ENCODE measurements at regions not wholly inside any gene's neighbourhood (a gene's known extent, or its start where the extent isn't known, plus 50 kb on each side); places are given as distances from the start of the nearest gene placed in this dataset.

DNA sequence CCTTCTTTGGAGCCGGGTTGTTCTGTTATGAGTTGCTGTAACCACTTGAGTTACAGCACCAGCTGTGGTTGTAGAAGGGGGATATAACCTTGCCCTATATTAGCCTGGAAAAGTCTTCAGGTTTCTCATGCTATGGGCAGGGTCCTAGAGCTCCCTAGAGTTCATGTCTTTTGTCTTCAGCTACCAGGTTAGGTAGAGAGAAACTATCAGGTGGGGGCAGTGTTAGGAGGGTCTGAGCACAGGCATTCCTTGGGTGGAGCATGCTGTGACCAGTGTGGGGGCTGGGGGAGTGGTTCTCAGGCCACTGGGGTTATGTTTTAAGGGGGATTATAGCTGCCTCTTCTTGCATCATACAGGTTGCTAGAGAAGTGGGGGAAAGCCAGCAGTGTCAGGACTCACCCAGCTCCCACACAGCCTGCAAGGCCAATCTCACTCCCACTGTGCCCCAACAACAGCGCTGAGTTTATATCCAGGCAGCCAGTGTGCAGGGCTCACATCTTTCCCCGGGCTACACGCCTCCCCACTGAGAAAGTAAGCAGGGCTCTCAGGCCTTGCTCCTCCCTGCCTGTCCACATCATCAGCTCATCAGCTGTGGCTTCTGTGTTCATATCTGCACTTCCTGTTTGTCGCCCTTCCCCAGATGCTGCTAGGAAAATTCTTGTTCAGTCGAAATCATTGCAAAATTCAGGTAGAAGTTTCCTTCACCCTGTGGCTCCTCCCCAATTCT lies 133.8 kb upstream of the NRXN1 start:
- no peak overlapping the region for H3K27ac ChIP-seq (ENCODE audit: low read depth, low read length)
- no peaks in the 10 kb centered on the region for H3K36me3 ChIP-seq (ENCODE audit: control insufficient read depth in 5 of 5, insufficient read depth in 5 of 5, low read length in 5 of 5)
- H3K27me3 ChIP-seq (ENCODE audit: control insufficient read depth in 5 of 5, insufficient read depth in 4 of 5, low read length in 5 of 5), result no peaks in the 10 kb centered on the region
- no peaks in the 10 kb centered on the region for H3K4me1 ChIP-seq (ENCODE audit: control insufficient read depth in 5 of 5, insufficient read depth in 5 of 5, low read length in 5 of 5)
- H3K9me3 ChIP-seq (ENCODE audit: control insufficient read depth in 5 of 5, low read length in 5 of 5), result no peaks in the 10 kb centered on the region
- no peak overlapping the region for H3K4me3 ChIP-seq (ENCODE audit: low read depth in 1 of 5, low read length in 5 of 5)
- H3K9ac ChIP-seq (ENCODE audit: low read length in 5 of 5), result no peak overlapping the region

DNA sequence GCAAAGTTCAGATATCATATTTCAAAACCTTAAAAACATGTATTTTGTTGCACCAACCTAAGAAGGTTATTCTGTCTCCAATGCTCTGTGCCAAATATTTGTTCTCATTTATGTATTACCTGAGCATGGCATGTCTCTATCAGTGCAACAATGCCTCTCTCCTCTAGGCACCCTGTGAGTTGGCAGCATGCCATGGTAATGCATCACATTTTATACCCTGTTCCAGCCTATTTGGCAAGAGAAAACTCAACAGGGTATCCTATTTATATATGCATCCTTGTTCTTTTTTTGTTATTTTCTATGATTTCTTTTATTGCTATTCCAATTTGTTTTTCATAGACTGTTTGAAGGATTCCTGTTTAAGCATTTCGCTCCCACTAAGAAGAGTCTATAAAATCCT lies 126.3 kb upstream of the NRXN1 start:
- no peaks in the 10 kb centered on the region for H3K36me3 ChIP-seq (ENCODE audit: control insufficient read depth in 5 of 5, insufficient read depth in 5 of 5, low read length in 5 of 5)
- no peak overlapping the region for H3K27ac ChIP-seq (ENCODE audit: low read depth, low read length)
- H3K4me1 ChIP-seq (ENCODE audit: control insufficient read depth in 5 of 5, insufficient read depth in 5 of 5, low read length in 5 of 5), result no peaks in the 10 kb centered on the region
- no peak overlapping the region for H3K4me3 ChIP-seq (ENCODE audit: low read depth in 1 of 5, low read length in 5 of 5)
- peaks cover 0 to 3% (median 0%) of the 10 kb centered on the region in 5 donors for H3K27me3 ChIP-seq (ENCODE audit: control insufficient read depth in 5 of 5, insufficient read depth in 4 of 5, low read length in 5 of 5)
- no peak overlapping the region for H3K9ac ChIP-seq (ENCODE audit: low read length in 5 of 5)
- peaks cover 0 to 2% (median 0%) of the 10 kb centered on the region in 5 donors for H3K9me3 ChIP-seq (ENCODE audit: control insufficient read depth in 5 of 5, low read length in 5 of 5)

DNA sequence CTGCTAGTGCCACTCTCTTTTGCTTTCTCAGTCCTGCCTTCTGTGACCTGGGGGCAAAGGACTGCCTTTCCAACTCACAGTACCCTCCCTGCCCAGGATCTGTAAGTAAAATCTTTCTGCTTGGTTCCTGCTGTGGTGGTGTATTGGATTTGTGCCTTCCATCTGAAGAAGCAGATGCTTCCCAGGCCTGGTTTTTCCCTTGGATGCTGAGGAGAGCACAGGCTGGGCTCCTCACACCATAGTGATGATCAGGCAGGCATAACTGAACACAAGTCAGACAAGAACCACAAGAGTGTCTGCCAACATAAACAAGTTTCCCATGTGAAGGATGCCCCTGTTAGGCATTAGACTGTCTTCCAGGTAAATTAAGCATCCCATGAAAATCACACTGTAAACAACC lies 121.3 kb upstream of the NRXN1 start:
- Histone ChIP-seq H3K36me3 (ENCODE audit: control insufficient read depth in 5 of 5, insufficient read depth in 5 of 5, low read length in 5 of 5) (no peaks in the 10 kb centered on the region), H3K4me3 (ENCODE audit: low read depth in 1 of 5, low read length in 5 of 5) (no peak overlapping the region), H3K27me3 (ENCODE audit: control insufficient read depth in 5 of 5, insufficient read depth in 4 of 5, low read length in 5 of 5) (no peaks in the 10 kb centered on the region), H3K27ac (ENCODE audit: low read depth, low read length) (no peak overlapping the region), H3K9ac (ENCODE audit: low read length in 5 of 5) (no peak overlapping the region), H3K9me3 (ENCODE audit: control insufficient read depth in 5 of 5, low read length in 5 of 5) (peaks cover 0 to 10% (median 0%) of the 10 kb centered on the region in 5 donors), H3K4me1 (ENCODE audit: control insufficient read depth in 5 of 5, insufficient read depth in 5 of 5, low read length in 5 of 5) (no peaks in the 10 kb centered on the region)

DNA sequence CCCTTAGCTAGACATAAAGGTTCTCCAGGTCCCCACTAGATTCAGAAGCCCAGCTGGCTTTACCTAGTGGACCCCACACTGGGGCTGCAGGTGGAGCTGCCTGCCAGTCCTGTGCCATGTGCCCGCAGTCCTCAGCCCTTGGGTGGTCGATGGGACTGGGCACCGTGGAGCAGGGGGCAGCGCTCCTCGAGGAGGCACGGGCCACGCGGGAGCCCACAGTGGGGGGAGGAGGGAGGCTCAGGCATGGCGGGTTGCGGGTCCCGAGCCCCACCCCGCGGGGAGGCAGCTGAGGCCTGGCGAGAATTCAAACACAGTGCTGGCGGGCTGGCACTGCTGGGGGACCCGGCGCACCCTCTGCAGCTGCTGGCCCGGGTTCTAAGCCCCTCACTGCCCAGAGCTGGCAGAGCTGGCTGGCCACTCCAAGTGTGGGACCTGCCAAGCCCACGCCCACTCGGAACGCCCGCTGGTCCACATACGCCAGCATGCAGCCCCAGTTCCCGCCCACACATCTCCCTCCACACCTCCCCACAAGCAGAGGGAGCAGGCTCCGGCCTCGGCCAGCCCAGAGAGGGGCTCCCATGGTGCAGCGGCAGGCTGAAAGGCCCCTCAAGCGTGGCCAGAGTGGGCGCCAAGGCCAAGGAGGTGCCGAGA lies 119.7 kb upstream of the NRXN1 start:
- H3K36me3 ChIP-seq (ENCODE audit: control insufficient read depth in 5 of 5, insufficient read depth in 5 of 5, low read length in 5 of 5), result no peaks in the 10 kb centered on the region
- H3K27ac ChIP-seq (ENCODE audit: low read depth, low read length), result no peak overlapping the region
- no peaks in the 10 kb centered on the region for H3K27me3 ChIP-seq (ENCODE audit: control insufficient read depth in 5 of 5, insufficient read depth in 4 of 5, low read length in 5 of 5)
- H3K9ac ChIP-seq (ENCODE audit: low read length in 5 of 5), result no peak overlapping the region
- peaks cover 0 to 8% (median 0%) of the 10 kb centered on the region in 5 donors for H3K9me3 ChIP-seq (ENCODE audit: control insufficient read depth in 5 of 5, low read length in 5 of 5)
- no peaks in the 10 kb centered on the region for H3K4me1 ChIP-seq (ENCODE audit: control insufficient read depth in 5 of 5, insufficient read depth in 5 of 5, low read length in 5 of 5)
- no peak overlapping the region for H3K4me3 ChIP-seq (ENCODE audit: low read depth in 1 of 5, low read length in 5 of 5)

DNA sequence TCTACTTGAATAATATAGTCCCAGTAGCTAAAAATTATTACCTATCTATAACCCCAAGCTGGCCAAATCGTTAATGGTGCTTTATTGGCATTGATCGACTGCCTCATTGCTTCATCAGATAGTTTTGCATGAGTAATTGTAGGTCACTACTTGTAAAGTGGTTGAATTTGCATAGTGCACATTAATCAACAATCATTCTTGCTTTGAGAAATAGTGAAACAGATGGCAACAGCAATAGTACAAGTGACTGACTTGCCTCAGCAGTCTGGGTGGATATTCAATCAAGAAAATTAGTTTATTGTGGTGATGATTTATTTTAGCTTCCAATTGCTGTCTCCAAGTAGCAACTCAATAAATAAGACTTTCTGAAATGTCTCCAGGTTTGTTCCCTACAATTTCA lies 117.8 kb upstream of the NRXN1 start:
- peaks cover 0 to 8% (median 0%) of the 10 kb centered on the region in 5 donors for H3K9me3 ChIP-seq (ENCODE audit: control insufficient read depth in 5 of 5, low read length in 5 of 5)
- H3K9ac ChIP-seq (ENCODE audit: low read length in 5 of 5), result no peak overlapping the region
- no peak overlapping the region for H3K27ac ChIP-seq (ENCODE audit: low read depth, low read length)
- no peaks in the 10 kb centered on the region for H3K27me3 ChIP-seq (ENCODE audit: control insufficient read depth in 5 of 5, insufficient read depth in 4 of 5, low read length in 5 of 5)
- no peaks in the 10 kb centered on the region for H3K36me3 ChIP-seq (ENCODE audit: control insufficient read depth in 5 of 5, insufficient read depth in 5 of 5, low read length in 5 of 5)
- H3K4me3 ChIP-seq (ENCODE audit: low read depth in 1 of 5, low read length in 5 of 5), result no peak overlapping the region
- no peaks in the 10 kb centered on the region for H3K4me1 ChIP-seq (ENCODE audit: control insufficient read depth in 5 of 5, insufficient read depth in 5 of 5, low read length in 5 of 5)

DNA sequence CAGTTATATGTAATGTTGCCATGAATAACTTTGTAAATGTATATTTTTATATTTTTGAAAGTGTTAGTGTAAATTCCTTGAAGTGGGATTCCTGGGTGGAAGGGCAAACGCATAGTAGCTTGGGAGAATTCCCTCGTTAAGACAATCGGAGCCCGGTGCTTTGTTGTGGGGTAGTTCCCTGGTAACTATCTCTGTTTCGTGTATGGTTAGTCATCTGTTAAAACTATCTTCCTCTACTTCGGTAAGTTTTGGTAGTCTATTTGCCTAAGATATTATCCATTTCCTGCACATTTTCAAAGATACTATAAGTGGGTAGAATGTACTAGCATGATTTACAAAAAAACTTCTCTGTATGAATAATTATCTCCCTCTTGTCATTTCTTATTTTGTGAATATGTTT lies 113.8 kb upstream of the NRXN1 start:
- H3K4me1 ChIP-seq (ENCODE audit: control insufficient read depth in 5 of 5, insufficient read depth in 5 of 5, low read length in 5 of 5), result no peaks in the 10 kb centered on the region
- no peaks in the 10 kb centered on the region for H3K36me3 ChIP-seq (ENCODE audit: control insufficient read depth in 5 of 5, insufficient read depth in 5 of 5, low read length in 5 of 5)
- H3K27ac ChIP-seq (ENCODE audit: low read depth, low read length), result no peak overlapping the region
- no peak overlapping the region for H3K4me3 ChIP-seq (ENCODE audit: low read depth in 1 of 5, low read length in 5 of 5)
- H3K27me3 ChIP-seq (ENCODE audit: control insufficient read depth in 5 of 5, insufficient read depth in 4 of 5, low read length in 5 of 5), result no peaks in the 10 kb centered on the region
- no peaks in the 10 kb centered on the region for H3K9me3 ChIP-seq (ENCODE audit: control insufficient read depth in 5 of 5, low read length in 5 of 5)
- no peak overlapping the region for H3K9ac ChIP-seq (ENCODE audit: low read length in 5 of 5)

DNA sequence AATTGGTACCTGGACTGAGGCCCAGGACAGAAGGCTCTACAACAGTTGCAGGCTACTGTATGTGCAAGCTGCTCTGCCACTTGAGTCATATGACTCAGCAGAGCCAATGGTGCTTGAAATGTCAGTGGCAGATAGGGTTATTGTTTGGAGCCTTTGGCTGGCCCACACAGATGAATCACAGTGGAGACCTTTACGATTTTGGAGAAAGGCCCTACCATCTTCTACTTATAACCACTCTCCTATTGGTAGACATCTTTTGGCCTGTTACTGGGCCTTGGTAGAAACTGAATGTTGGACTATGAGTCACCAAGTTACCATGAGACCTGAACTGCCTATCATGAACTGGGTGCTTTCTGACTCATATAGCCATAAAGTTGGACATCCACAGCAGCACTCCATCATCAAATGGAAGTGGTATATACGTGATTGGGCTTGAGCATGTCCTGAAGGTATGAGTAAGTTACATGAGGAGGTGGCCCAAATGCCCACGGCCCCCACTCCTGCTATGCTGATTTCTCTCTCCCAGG lies 88.9 kb upstream of the NRXN1 start:
- Histone ChIP-seq H3K9ac (ENCODE audit: low read length in 5 of 5) (no peak overlapping the region), H3K36me3 (ENCODE audit: control insufficient read depth in 5 of 5, insufficient read depth in 5 of 5, low read length in 5 of 5) (no peaks in the 10 kb centered on the region), H3K9me3 (ENCODE audit: control insufficient read depth in 5 of 5, low read length in 5 of 5) (no peaks in the 10 kb centered on the region), H3K27ac (ENCODE audit: low read depth, low read length) (no peak overlapping the region), H3K27me3 (ENCODE audit: control insufficient read depth in 5 of 5, insufficient read depth in 4 of 5, low read length in 5 of 5) (no peaks in the 10 kb centered on the region), H3K4me3 (ENCODE audit: low read depth in 1 of 5, low read length in 5 of 5) (no peak overlapping the region), H3K4me1 (ENCODE audit: control insufficient read depth in 5 of 5, insufficient read depth in 5 of 5, low read length in 5 of 5) (no peaks in the 10 kb centered on the region)

DNA sequence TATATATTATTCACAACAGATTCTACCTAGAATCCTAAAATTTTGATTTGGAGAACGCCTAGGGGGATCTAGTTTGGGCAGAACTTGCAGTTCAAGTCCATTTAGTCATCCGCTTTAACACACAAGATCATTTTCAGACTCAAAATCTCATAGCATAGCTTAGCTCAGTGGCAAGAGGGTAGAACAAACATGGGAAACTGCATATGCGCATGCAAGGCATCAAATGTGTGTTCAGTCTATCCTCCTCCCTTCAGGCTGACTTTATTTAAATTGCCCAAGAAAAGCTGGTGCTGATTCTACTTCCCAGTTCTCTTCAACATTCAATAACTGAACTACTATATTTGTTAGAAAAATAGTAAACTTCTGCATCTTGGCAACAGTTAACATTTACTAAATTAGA lies 79.6 kb upstream of the NRXN1 start:
- Histone ChIP-seq H3K27me3 (ENCODE audit: control insufficient read depth in 5 of 5, insufficient read depth in 4 of 5, low read length in 5 of 5) (no peaks in the 10 kb centered on the region), H3K27ac (ENCODE audit: low read depth, low read length) (no peak overlapping the region), H3K9ac (ENCODE audit: low read length in 5 of 5) (no peak overlapping the region), H3K36me3 (ENCODE audit: control insufficient read depth in 5 of 5, insufficient read depth in 5 of 5, low read length in 5 of 5) (no peaks in the 10 kb centered on the region), H3K4me3 (ENCODE audit: low read depth in 1 of 5, low read length in 5 of 5) (no peak overlapping the region), H3K4me1 (ENCODE audit: control insufficient read depth in 5 of 5, insufficient read depth in 5 of 5, low read length in 5 of 5) (no peaks in the 10 kb centered on the region), H3K9me3 (ENCODE audit: control insufficient read depth in 5 of 5, low read length in 5 of 5) (no peaks in the 10 kb centered on the region)

DNA sequence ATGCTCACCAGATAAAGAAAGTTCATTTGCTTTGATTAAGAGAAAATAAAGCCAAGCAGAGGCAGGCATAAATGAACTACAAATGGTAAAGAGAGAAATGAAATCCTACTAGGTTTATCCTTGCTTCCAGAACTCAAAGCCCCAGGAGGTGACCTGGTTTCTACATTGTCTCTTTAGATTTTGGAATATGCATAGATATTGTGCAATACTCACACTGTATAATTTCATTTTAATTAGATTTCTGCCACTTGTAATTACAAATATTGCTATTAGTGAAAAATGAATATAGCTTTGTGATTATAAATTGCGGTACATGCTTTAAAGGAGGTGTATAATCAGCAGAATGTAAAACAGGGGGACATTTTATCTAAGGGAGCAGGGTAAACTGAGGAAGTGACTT lies 76.9 kb upstream of the NRXN1 start:
- Histone ChIP-seq H3K4me1 (ENCODE audit: control insufficient read depth in 5 of 5, insufficient read depth in 5 of 5, low read length in 5 of 5) (no peaks in the 10 kb centered on the region), H3K27ac (ENCODE audit: low read depth, low read length) (no peak overlapping the region), H3K9ac (ENCODE audit: low read length in 5 of 5) (no peak overlapping the region), H3K36me3 (ENCODE audit: control insufficient read depth in 5 of 5, insufficient read depth in 5 of 5, low read length in 5 of 5) (no peaks in the 10 kb centered on the region), H3K9me3 (ENCODE audit: control insufficient read depth in 5 of 5, low read length in 5 of 5) (no peaks in the 10 kb centered on the region), H3K4me3 (ENCODE audit: low read depth in 1 of 5, low read length in 5 of 5) (no peak overlapping the region), H3K27me3 (ENCODE audit: control insufficient read depth in 5 of 5, insufficient read depth in 4 of 5, low read length in 5 of 5) (no peaks in the 10 kb centered on the region)

DNA sequence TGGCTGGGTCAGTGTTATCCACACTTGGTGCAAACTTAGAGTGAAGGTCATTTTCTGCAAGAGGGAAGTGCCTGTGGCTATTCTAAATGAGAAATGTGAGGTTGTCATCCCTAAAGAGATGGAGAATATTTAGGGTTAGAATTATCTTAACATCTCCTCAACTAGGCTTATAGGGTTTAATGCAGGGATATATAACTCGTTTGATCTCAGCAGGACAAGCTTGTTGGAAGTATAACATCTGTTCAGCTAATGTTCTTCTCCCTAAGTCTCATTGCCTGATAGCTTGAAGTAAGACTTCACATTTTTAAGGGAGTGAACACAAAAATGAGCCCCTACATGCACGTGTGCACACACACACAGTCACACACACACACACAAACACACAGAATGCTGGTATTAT lies 75.9 kb upstream of the NRXN1 start:
- H3K27ac ChIP-seq (ENCODE audit: low read depth, low read length), result no peak overlapping the region
- H3K9ac ChIP-seq (ENCODE audit: low read length in 5 of 5), result no peak overlapping the region
- H3K36me3 ChIP-seq (ENCODE audit: control insufficient read depth in 5 of 5, insufficient read depth in 5 of 5, low read length in 5 of 5), result no peaks in the 10 kb centered on the region
- H3K9me3 ChIP-seq (ENCODE audit: control insufficient read depth in 5 of 5, low read length in 5 of 5), result no peaks in the 10 kb centered on the region
- H3K4me3 ChIP-seq (ENCODE audit: low read depth in 1 of 5, low read length in 5 of 5), result no peak overlapping the region
- H3K27me3 ChIP-seq (ENCODE audit: control insufficient read depth in 5 of 5, insufficient read depth in 4 of 5, low read length in 5 of 5), result no peaks in the 10 kb centered on the region
- H3K4me1 ChIP-seq (ENCODE audit: control insufficient read depth in 5 of 5, insufficient read depth in 5 of 5, low read length in 5 of 5), result peaks cover 0 to 7% (median 3%) of the 10 kb centered on the region in 5 donors

All from subcutaneous abdominal adipose tissue (tissue), 5 donors.